ENCODE measurements at regions not wholly inside any gene's neighbourhood (a gene's known extent, or its start where the extent isn't known, plus 50 kb on each side); places are given as distances from the start of the nearest gene placed in this dataset.

DNA sequence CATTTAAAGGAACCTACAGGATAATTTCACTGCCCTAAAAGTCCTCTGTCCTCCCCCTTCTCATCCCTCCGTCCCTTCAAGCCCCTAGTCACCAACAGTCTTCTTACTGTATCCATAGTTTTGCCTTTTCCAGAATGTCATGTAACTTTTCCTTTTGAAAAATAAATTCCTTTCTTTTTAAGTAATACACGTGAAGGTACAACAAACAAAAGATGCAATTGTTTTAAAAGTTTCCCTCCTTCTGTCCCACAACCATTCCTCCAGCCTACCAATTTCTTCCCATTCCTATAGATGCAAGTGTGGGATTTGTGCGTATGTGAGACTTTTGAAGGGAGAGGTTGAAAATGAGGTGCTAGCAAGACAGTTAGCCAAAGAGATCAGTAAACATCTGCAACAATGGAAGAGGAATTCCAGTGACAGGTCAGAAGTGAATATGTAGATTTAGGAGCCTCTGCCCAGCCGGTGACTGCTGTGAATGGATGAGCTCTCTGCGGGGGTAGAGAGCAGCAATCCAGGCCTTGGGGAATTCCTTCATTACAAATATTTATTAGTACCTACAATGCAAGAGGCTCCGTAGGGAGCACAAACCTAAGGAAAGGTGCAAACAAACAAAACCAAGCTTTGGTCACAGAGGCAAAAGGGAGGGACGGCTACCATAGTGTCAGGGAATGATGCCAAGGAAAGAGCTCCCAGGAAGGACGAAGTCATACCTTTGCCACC is 243.6 kb downstream of the SKIDA1 start:
- no peaks in the 10 kb centered on the region for H3K36me3 ChIP-seq
- no peaks in the 10 kb centered on the region for H3K9me3 ChIP-seq
- H3K27ac ChIP-seq = no peak overlapping the region
- no peaks in the 10 kb centered on the region for H3K4me1 ChIP-seq
- no peaks in the 10 kb centered on the region for H3K27me3 ChIP-seq
- TF ChIP-seq CTCF (IDR thresholded peaks at IDR 0.05) (no peak), POLR2A (IDR thresholded peaks at IDR 0.05) (no peak), POLR2AphosphoS5 (IDR thresholded peaks at IDR 0.05) (no peak)
- H3K4me3 ChIP-seq = no peak overlapping the region
- no peak for DNase-seq (ENCODE audit: low spot score in 2 of 2)
- intact Hi-C loops (cut with DNase I; ENCODE audit: low total_unique reads) = no loop called here

DNA sequence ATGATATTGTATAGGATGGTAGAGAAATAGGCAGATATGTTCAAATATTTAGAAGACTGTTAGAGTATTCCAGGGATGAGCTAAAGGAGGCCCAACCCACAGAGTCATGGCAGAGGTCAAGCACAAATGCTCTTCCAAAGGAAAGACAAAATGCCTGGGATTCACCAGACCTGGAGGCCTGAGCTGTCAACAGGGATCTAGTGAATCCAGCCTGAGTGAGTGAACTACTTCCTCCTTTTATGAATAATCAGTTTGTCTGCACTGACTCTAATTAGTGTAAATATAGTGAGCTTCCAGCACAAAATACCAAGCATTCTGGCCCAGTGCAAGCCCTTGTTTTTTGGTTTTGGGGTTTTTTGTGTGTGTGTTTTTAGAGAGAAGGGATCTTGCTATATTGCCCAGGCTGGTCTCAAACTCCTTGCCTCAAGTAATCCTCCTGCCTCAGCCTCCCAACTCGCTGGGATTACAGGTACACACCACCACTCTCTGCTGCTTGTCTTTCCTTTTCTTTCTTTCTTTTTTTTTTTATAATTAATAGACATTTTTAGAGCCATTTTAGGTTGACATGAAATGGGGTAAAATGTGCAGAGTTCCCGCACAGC is 244.4 kb downstream of the SKIDA1 start:
- H3K4me1 ChIP-seq = no peaks in the 10 kb centered on the region
- no peaks in the 10 kb centered on the region for H3K9me3 ChIP-seq
- H3K4me3 ChIP-seq = no peak overlapping the region
- no peak for DNase-seq (ENCODE audit: low spot score in 2 of 2)
- H3K27me3 ChIP-seq = no peaks in the 10 kb centered on the region
- intact Hi-C loops (cut with DNase I; ENCODE audit: low total_unique reads) = no loop called here
- TF ChIP-seq CTCF (IDR thresholded peaks at IDR 0.05) (no peak), POLR2AphosphoS5 (IDR thresholded peaks at IDR 0.05) (no peak), POLR2A (IDR thresholded peaks at IDR 0.05) (no peak)
- peak overlapping the region in 1 of 2 donors; percentile 2 for H3K27ac ChIP-seq
- H3K36me3 ChIP-seq = no peaks in the 10 kb centered on the region

DNA sequence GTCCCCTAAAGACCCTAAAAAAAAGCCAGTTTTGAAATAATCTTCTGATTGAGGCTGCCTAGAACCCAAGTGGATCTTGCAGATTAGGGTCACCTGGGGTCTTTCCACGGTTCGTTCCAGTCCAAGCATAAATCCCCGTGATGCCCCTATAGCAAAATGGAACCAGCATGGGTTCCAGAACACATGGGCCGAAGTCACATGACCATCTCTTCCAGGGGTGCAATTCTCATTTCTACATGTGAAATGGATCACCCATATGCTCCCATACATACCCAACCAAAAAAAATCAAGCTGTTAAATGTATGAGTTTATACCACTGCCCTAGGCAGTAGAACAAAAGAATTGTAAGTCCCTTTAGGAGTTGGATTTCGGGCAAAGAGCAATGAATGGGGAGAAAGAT is 245.4 kb downstream of the SKIDA1 start:
- H3K4me1 ChIP-seq = no peaks in the 10 kb centered on the region
- DNase-seq (ENCODE audit: low spot score in 2 of 2) = no peak
- H3K36me3 ChIP-seq = no peaks in the 10 kb centered on the region
- no peak overlapping the region for H3K4me3 ChIP-seq
- TF ChIP-seq POLR2A (IDR thresholded peaks at IDR 0.05) = no peak
- TF ChIP-seq CTCF (IDR thresholded peaks at IDR 0.05) = no peak
- no peak for TF ChIP-seq POLR2AphosphoS5 (IDR thresholded peaks at IDR 0.05)
- H3K27ac ChIP-seq = no peak overlapping the region
- intact Hi-C loops (cut with DNase I; ENCODE audit: low total_unique reads) = no loop called here
- H3K27me3 ChIP-seq = no peaks in the 10 kb centered on the region
- H3K9me3 ChIP-seq = no peaks in the 10 kb centered on the region

GRCh38 chr10:21279217-21279575 is 246.3 kb downstream of the SKIDA1 start:
- Histone ChIP-seq H3K27me3 (no peaks in the 10 kb centered on the region), H3K27ac (no peak overlapping the region), H3K4me1 (no peaks in the 10 kb centered on the region), H3K36me3 (no peaks in the 10 kb centered on the region), H3K9me3 (no peaks in the 10 kb centered on the region), H3K4me3 (no peak overlapping the region)
- intact Hi-C loops (cut with DNase I; ENCODE audit: low total_unique reads) = loop anchor here (5.0 to 10.0 kb wide), 2 partner anchors 204 to 218 kb away; no protein-coding TSS in a partner anchor
- no peak for DNase-seq (ENCODE audit: low spot score in 2 of 2)
- no peak for TF ChIP-seq POLR2A (IDR thresholded peaks at IDR 0.05)
- TF ChIP-seq CTCF (IDR thresholded peaks at IDR 0.05) = no peak
- no peak for TF ChIP-seq POLR2AphosphoS5 (IDR thresholded peaks at IDR 0.05)

- DNase-seq (ENCODE audit: low spot score in 2 of 2) = peak; percentile 86 to 91
- no peaks in the 10 kb centered on the region for H3K27me3 ChIP-seq
- TF ChIP-seq POLR2A (IDR thresholded peaks at IDR 0.05) (no peak), CTCF (IDR thresholded peaks at IDR 0.05) (peak; percentile 74 to 84 (median 83)), POLR2AphosphoS5 (IDR thresholded peaks at IDR 0.05) (peak in 2 of 3 donors; percentile 37 to 59)
- no peaks in the 10 kb centered on the region for H3K4me1 ChIP-seq
- H3K4me3 ChIP-seq = no peak overlapping the region
- intact Hi-C loops (cut with DNase I; ENCODE audit: low total_unique reads) = loop anchor here (5.0 to 10.0 kb wide), 2 partner anchors 204 to 219 kb away; no protein-coding TSS in a partner anchor
- no peaks in the 10 kb centered on the region for H3K9me3 ChIP-seq
- no peaks in the 10 kb centered on the region for H3K36me3 ChIP-seq
- no peak overlapping the region for H3K27ac ChIP-seq
Observed at GRCh38 chr10:21278491-21279216, 246.8 kb downstream of the SKIDA1 start.

All from breast epithelium (tissue), 4 donors.